SK-N-DZ (cell line): ENCODE measurements at regions not wholly inside any gene's neighbourhood (a gene's known extent, or its start where the extent isn't known, plus 50 kb on each side); places are given as distances from the start of the nearest gene placed in this dataset.

Source experiments
- DNase-seq: peaks from one replicate; pipeline ENCODE4 v3.0.0-alpha.2; 2015; ENCODE audit warnings: low spot score

DNA sequence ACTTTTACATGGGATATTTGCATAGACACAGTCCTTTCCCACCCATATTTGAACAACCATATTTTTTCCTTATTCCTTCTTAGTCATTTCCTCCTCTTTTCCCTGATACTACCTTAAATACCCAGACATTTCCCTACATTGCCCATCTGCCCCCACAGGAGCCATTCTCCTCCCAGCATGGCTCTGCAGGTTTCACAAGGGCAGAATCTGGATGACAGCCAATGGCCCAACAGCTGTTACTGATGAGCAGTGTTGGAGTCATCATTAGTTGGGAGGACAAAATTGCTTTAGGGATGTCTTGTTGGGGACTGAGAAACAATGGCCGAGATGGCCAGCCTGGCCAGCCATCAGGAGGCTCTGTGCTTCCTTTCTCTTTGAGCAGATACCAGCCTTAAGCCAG lies 209.5 kb downstream of the KLF5 start:
- DNase-seq: no peak

GRCh38 chr13:73266640-73267180 lies 207.9 kb downstream of the KLF5 start:
- no peak for DNase-seq

GRCh38 chr13:73262862-73263627 lies 204.2 kb downstream of the KLF5 start:
- no peak for DNase-seq

DNA sequence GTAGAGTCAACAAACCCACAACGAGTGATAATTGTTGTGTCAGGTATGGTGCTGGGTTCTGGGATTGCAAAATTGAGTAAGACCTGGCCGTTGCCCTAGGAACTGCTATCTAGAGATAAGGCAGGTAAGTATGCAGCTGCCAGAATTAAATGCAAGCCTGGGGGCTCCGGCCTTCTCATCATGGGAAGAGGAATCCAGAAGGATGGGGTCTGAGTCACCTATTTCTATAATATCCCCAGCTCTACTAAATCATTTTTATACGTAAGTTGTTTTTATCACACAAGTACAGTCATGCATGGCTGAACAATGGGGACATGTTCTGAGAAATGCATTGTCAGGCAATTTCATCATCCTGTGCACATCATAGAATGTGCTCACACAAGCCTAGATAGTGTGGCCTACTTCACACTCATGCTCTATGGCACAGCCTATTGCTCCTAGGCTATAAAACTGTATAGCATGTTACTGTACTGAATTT lies 203.0 kb downstream of the KLF5 start:
- DNase-seq: no peak

- DNase-seq: no peak
Observed at GRCh38 chr13:73259061-73260017, 200.5 kb downstream of the KLF5 start.

DNA sequence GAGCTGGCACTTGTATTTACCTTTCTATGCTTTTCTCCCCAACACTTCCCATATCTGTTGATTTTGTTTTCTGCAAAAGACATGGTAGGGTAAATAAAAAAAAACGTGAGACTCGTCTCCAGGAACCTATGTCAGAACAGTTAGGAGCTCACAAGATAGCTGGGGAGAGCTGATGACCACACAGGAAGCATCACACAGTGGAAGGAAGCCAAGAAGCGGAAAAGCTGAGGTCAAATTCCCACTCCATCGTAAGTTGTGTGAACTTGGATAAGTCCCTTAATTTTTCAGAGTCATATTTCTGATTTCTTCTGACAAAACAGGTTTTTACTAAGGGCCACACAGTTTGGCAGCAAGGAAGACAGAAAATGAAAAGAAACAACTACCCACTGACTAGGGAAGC lies 199.6 kb downstream of the KLF5 start:
- no peak for DNase-seq

DNA sequence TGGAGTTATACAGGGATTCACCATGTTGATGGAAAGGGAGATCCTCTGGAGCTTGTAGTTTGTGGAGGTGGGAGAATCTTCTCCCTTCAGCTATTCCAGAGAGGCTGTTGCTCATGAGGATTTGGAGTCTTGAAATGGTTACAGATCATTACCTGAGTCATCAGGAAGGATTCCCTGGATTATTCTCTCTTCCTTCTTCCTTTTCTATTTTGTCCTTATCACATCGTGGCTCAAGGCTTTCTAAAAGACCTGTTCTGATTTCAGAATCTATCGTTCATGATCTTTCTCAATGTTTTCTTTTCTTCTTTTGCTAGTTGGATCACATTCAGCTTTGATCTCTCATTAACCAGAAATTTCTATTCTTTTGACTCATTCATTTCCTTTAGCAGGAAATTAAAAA lies 196.0 kb downstream of the KLF5 start:
- DNase-seq: no peak

DNA sequence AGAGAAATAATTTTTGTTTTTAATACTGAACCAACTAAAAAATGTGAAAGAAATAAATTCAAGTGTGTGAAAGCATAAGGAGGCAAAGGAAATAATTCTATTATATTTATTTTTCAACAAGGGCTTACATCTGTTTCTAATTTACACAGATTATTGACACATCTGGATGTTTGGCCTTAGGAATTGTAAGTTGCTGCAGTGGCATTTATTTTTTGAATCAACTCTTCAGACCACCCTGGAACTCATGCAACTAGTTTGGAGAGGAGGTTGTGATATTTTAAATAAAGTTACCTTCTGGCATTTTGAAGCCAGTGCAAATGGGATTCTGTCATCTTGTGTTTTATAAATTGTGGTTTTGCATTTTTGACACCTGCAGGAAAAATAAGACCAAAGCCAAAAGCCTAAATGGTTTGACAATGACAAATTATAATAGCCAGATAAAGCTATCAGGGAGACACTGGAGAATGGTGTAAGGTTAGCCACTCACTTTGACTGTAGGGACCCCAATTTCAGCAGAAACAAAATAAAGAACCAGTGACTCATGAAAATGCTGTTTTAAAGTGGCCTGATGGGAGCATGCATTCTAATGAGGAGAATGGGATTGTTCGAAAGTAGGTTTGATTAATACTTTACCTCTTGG lies 192.9 kb downstream of the KLF5 start:
- DNase-seq: no peak

GRCh38 chr13:73250061-73250460 lies 191.3 kb downstream of the KLF5 start:
- DNase-seq: no peak

DNA sequence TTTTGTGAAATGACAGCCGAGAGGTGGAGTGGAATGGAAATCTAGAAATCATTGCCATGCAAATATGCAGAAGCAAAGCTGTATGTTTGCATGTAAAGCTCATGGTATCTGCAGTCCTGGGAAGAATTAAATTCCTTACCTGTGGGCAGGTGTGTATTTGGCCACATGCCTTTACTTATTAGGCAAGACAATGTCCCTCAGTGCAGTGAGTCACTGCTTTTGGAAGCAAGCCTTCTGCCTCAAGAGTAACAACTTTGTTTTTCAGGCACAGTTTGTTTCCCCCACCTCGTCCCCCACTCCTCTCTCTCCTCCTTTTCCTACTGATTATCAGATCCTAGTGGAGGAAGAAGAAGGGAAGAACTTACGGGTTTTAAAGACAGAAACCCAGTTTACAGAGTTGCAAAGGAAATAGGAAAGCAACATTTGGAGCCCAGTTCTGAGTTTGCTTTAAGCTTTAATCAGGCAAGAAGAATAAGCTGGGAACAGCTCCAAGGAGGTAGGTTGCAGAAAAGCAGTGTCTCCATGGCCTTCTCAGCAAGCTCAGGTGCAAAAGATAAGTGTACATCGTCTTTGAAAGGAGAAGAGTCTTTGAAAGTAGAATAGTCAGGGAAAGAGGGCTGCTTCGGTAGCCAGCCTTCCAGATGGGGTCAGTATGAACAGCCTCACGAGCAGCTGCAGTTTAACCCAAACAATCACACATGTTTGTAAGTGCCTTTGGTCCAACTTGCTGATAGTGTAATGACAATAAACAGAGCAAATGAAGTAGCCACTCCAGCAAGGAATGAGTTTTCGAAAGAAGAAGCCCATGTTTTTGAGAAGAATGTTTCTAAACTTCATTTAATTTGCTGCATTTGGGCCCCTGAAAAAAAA lies 190.1 kb downstream of the KLF5 start:
- DNase-seq: no peak

- DNase-seq: peak; percentile 9
Observed at GRCh38 chr13:73248154-73248553, 189.3 kb downstream of the KLF5 start.

DNA sequence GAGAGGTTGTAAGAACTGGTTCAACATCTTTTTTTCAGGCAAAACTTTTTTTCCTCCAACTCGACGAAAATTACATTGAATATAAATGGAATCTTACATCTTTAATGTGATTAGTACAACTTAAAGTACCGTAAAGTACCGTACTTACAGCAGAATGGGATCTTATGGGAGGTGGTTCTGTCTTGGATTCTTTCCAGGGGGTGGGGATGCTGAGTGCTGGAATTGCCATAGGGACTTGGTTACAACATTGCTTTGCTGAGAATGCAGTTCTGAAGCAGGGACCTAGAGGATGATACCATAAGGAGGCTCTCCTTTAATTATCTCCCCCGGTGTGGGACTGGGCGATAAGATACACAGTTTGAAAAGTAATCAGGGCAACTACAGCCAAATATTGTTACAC lies 186.4 kb downstream of the KLF5 start:
- DNase-seq: no peak

- DNase-seq: no peak
Observed at GRCh38 chr13:73244467-73244866, 185.7 kb downstream of the KLF5 start.

GRCh38 chr13:73242515-73243015 lies 183.8 kb downstream of the KLF5 start:
- no peak for DNase-seq

DNA sequence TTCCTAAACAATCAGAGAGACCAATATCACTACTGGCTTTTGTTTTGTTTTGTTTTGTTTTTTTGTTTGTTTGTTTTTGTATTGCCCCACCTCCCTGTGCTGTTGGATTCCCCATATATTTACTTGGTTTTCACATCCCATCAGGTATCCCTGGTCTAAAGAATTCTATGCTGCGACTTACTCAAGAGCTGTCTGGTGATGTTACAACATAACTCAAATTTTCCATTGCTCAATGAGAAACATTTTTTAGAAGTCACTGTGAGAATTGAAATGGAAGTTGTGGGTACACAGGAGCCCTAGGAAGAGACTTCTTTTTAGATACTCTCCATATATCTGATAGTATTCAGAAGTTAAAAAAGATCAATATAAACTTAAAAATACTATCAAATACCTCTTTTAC lies 181.4 kb downstream of the KLF5 start:
- DNase-seq: no peak

DNA sequence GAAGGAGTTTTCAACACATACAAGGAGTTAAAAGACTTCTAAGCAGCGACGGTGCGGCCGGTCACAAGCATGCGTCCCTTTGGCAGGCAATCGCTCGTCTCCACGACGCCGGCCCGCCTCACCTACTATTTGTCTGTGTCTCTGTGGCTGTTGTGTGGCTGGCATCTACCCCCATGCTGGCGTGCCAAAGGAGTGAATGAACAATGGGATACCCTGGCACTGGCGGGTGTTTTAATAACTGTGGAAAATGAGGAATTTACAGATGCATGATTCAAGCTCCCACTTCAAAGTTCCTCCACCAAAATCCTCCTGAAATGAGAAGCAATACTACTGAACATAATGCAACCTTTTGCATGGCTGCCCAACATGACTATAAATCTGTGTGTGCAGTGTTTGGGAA lies 176.6 kb downstream of the KLF5 start:
- no peak for DNase-seq

DNA sequence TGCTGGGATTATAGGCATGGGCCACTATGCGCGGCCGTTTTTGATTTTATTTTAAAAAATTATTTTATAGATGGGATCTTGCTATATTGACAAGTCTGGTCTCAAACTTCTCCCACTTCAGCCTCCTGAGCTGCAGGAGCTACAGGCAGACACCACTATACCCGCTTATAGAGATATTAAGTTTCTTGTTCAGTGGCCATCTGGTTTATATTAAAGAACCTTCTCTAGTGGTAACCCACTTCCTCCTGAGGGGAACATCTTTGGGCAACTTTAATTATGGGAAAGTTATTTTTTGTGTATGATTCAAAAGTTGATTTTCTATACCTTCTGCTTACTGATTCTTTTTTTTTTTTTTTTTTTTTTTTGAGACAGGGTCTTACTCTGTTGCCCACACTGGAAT lies 172.7 kb downstream of the KLF5 start:
- no peak for DNase-seq

DNA sequence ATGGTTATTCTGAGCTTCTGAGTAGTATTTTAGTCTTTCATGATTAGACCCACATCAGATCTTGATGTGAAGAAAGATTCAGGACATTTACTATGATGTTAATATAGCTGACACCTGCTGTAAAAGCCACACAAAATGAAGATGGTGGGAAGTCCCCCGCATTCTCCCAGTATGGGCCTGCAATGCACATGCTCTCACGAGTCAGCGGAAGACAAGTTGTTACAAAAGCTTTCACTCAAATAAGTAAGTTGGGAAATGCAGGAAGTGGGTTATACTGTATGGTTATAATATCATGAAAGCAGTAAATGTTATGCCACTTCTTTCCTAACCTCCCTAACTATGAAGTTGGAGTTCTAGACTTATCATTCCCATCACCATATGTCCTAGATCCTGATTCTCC lies 171.9 kb downstream of the KLF5 start:
- no peak for DNase-seq

- no peak for DNase-seq
Observed at GRCh38 chr13:73228546-73228945, 169.7 kb downstream of the KLF5 start.

DNA sequence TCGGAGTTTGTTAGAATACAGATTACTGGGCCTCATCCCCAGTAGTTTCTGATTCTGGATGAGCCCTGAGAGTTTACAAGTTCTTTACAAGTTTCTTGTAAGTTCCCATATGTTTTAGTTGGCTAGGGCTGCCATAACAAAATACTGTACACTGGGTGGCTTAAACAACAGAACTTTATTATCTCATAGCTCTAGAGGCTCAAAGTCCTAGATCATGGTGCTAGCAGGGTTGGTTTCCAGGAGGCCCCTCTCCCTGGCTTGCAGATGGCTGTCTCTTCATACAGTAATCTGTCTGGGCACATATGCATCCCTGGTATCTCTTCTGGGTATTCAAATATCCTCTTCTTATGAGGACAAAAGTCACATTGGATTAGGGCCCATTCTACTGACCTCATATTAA lies 167.2 kb downstream of the KLF5 start:
- no peak for DNase-seq

GRCh38 chr13:73224703-73225102 lies 165.9 kb downstream of the KLF5 start:
- DNase-seq: no peak
